Prostate gland (tissue), 2 donors: ENCODE measurements at regions not wholly inside any gene's neighbourhood (a gene's known extent, or its start where the extent isn't known, plus 50 kb on each side); places are given as distances from the start of the nearest gene placed in this dataset.

Source experiments
- DNase-seq: peaks from one replicate; pipeline ENCODE4 v3.0.0-alpha.2; 2019; ENCODE audit warnings: low spot score
- H3K27ac ChIP-seq, 2 donors: fragments of 200-600 bp; sonication (generic); 2 replicates each; pipeline ENCODE4 v1.5.1; 2017 to 2019
- H3K27me3 ChIP-seq: fragments of 200-600 bp; sonication (generic); replicated peaks from 2 replicates; pipeline ENCODE4 v1.5.1; 2019; ENCODE audit not compliant: insufficient read depth
- H3K36me3 ChIP-seq, 2 donors: fragments of 200-600 bp; sonication (generic); 1 replicate in 1 of 2; 2 replicates in 1 of 2; pipeline versions ENCODE4 v1.5.1 to v1.8.1; 2017 to 2019
- H3K4me1 ChIP-seq: fragments of 200-600 bp; sonication (generic); replicated peaks from 2 replicates; pipeline ENCODE4 v1.5.1; 2019
- H3K4me3 ChIP-seq, 2 donors: fragments of 200-600 bp; sonication (generic); 2 replicates each; pipeline ENCODE4 v1.5.1; 2017 to 2019
- H3K9me3 ChIP-seq: fragments of 200-600 bp; sonication (generic); 2 replicates; pipeline ENCODE4 v1.5.1; 2017
- CTCF ChIP-seq, 4 experiments: fragments of 200-600 bp in 2 of 4; fragments of 450-650 bp in 2 of 4; sonication (generic) in 2 of 4; IDR thresholded peaks; 1 replicate in 3 of 4; 2 replicates in 1 of 4; pipeline ENCODE4 v1.5.1; 2016 to 2019; ENCODE audit warnings: antibody characterized with exemption in 4 of 4, mild to moderate bottlenecking in 2 of 4, moderate library complexity in 2 of 4
- POLR2A ChIP-seq: fragments of 450-650 bp; IDR thresholded peaks from one replicate; pipeline ENCODE4 v1.6.1; 2016; ENCODE audit warnings: antibody characterized with exemption, mild to moderate bottlenecking
- POLR2AphosphoS5 ChIP-seq: sonication (generic); formaldehyde crosslinking; IDR thresholded peaks from one replicate; pipeline ENCODE4 v1.6.1; 2017; ENCODE audit warnings: antibody characterized with exemption
- WGBS: methylation state at CpG from one replicate; pipeline ENCODE4 v1.1.5; 2018; 5-methylcytosine and 5-hydroxymethylcytosine counted together
- intact Hi-C: fragments of 100-400 bp; cut with DNase I; formaldehyde crosslinking; loops from one replicate; pipeline ENCODE4 v1.14.2; 2022

GRCh38 chr6:1067346-1067745, 244.6 kb upstream of the FOXQ1 start:
- Histone ChIP-seq H3K9me3 (no peaks in the 10 kb centered on the region), H3K4me1 (no peaks in the 10 kb centered on the region), H3K4me3 (no peak overlapping the region), H3K36me3 (no peaks in the 10 kb centered on the region), H3K27ac (no peak overlapping the region), H3K27me3 (no peaks in the 10 kb centered on the region)
- no peak for TF ChIP-seq POLR2AphosphoS5
- WGBS: 87% methylated on average over 3 of the region's 3 CpGs
- DNase-seq: no peak
- intact Hi-C loops: no loop called here

GRCh38 chr6:1066449-1067090, 245.3 kb upstream of the FOXQ1 start:
- H3K27ac ChIP-seq: no peak overlapping the region
- DNase-seq: no peak
- H3K4me1 ChIP-seq: no peaks in the 10 kb centered on the region
- 85% methylated on average over 11 of the region's 11 CpGs for WGBS
- H3K27me3 ChIP-seq: no peaks in the 10 kb centered on the region
- H3K9me3 ChIP-seq: no peaks in the 10 kb centered on the region
- H3K4me3 ChIP-seq: no peak overlapping the region
- no peaks in the 10 kb centered on the region for H3K36me3 ChIP-seq
- TF ChIP-seq POLR2A: no peak
- TF ChIP-seq CTCF (IDR thresholded peaks at IDR 0.05): no peak
- no peak for TF ChIP-seq POLR2AphosphoS5
- intact Hi-C loops: no loop called here

- Histone ChIP-seq H3K36me3 (no peaks in the 10 kb centered on the region), H3K4me3 (no peak overlapping the region), H3K9me3 (no peaks in the 10 kb centered on the region), H3K27me3 (no peaks in the 10 kb centered on the region), H3K4me1 (no peaks in the 10 kb centered on the region), H3K27ac (no peak overlapping the region)
- intact Hi-C loops: no loop called here
- no peak for DNase-seq
- TF ChIP-seq POLR2AphosphoS5 (no peak), CTCF (IDR thresholded peaks at IDR 0.05) (no peak), POLR2A (no peak)
- 93% methylated on average over 8 of the region's 8 CpGs for WGBS
Measured at GRCh38 chr6:1065986-1066385, 245.9 kb upstream of the FOXQ1 start.

- 38% methylated on average over 13 of the region's 13 CpGs for WGBS
- DNase-seq: peak; percentile 36
- H3K27me3 ChIP-seq: no peaks in the 10 kb centered on the region
- no peak overlapping the region for H3K27ac ChIP-seq
- TF ChIP-seq CTCF (IDR thresholded peaks at IDR 0.05) (no peak), POLR2A (no peak), POLR2AphosphoS5 (peak; percentile 28)
- no peak overlapping the region for H3K4me3 ChIP-seq
- H3K36me3 ChIP-seq: no peaks in the 10 kb centered on the region
- H3K9me3 ChIP-seq: no peaks in the 10 kb centered on the region
- intact Hi-C loops: no loop called here
- no peaks in the 10 kb centered on the region for H3K4me1 ChIP-seq
Measured at GRCh38 chr6:1063671-1064355, 248.1 kb upstream of the FOXQ1 start.

- Histone ChIP-seq H3K27me3 (no peaks in the 10 kb centered on the region), H3K4me3 (no peak overlapping the region), H3K9me3 (no peaks in the 10 kb centered on the region), H3K27ac (no peak overlapping the region), H3K4me1 (no peaks in the 10 kb centered on the region), H3K36me3 (no peaks in the 10 kb centered on the region)
- TF ChIP-seq POLR2A: no peak
- no peak for TF ChIP-seq CTCF (IDR thresholded peaks at IDR 0.05)
- no peak for TF ChIP-seq POLR2AphosphoS5
- 67% methylated on average over 8 of the region's 8 CpGs for whole genome bisulfite sequencing
- no peak for DNase-seq
- intact Hi-C loops: no loop called here
Measured at GRCh38 chr6:1062786-1063545, 248.9 kb upstream of the FOXQ1 start.
